GM12878 (cell line): ENCODE measurements at regions not wholly inside any gene's neighbourhood (a gene's known extent, or its start where the extent isn't known, plus 50 kb on each side); places are given as distances from the start of the nearest gene placed in this dataset.

Experiments used
- ATAC-seq: fragments of 200-7000 bp; cut with Tn5 transposase; 3 replicates; pipeline ENCODE4 v1.9.1; 2020; ENCODE audit warnings: mild to moderate bottlenecking, moderate library complexity
- BruUV-seq: library from RNA; stranded (reverse); fragments of 400-500 nt; replicated peaks from 2 replicates; lab custom pipeline; 2021; lab: Mats Ljungman, UMichigan
- CTCF ChIA-PET: fragments of 300-600 bp; sonication (Branson Sonifier 250); formaldehyde crosslinking; extraction: SDS; loops from one replicate; lab custom pipeline; 2021; ENCODE audit warnings: inconsistent platforms; lab: Yijun Ruan, JAX
- POLR2A ChIA-PET: fragments of 350-600 bp; formaldehyde crosslinking; extraction: SDS; loops from one replicate; lab custom pipeline; 2021; ENCODE audit warnings: inconsistent platforms; lab: Charles Lee
- RAD21 ChIA-PET: fragments of 300-600 bp; sonication (Branson Sonifier 250); formaldehyde crosslinking; loops from one replicate; lab custom pipeline; 2023; ENCODE audit warnings: antibody characterized with exemption; ENCODE audit not compliant: unreplicated experiment; lab: Charles Lee
- SMC1A ChIA-PET: fragments of 300-600 bp; sonication (Branson Sonifier 250); formaldehyde crosslinking; loops from one replicate; lab custom pipeline; 2023; ENCODE audit not compliant: unreplicated experiment, uncharacterized antibody; lab: Charles Lee
- DNase-seq: peaks from one replicate; pipeline ENCODE4 v3.0.0-alpha.2; 2011; ENCODE audit warnings: low read depth, low spot score
- FAIRE-seq: peaks from 3 replicates; lab custom pipeline; 2011; peaks lifted over from hg19 to GRCh38; lab: Jason Lieb, UNC
- H2AFZ ChIP-seq: 2 replicates; pipeline ENCODE4 v1.6.0; 2011; ENCODE audit warnings: low read depth, low read length, control low read depth; ENCODE audit not compliant: control insufficient read depth
- H3K27ac ChIP-seq: 2 replicates; pipeline ENCODE4 v1.5.1; 2011; ENCODE audit warnings: control low read depth; ENCODE audit not compliant: control insufficient read depth, insufficient read depth
- H3K27me3 ChIP-seq, 2 experiments: replicated peaks in 1 of 2; 2 replicates each; pipeline versions ENCODE4 v1.6.0 to v1.6.1; 2011; ENCODE audit warnings: low read length in 1 of 2; ENCODE audit not compliant: control insufficient read depth in 2 of 2, insufficient read depth in 2 of 2
- H3K36me3 ChIP-seq, 2 experiments: 2 replicates each; pipeline ENCODE4 v1.5.1; 2011; ENCODE audit warnings: low read length in 1 of 2; ENCODE audit not compliant: control insufficient read depth in 2 of 2, insufficient read depth in 2 of 2
- H3K4me1 ChIP-seq: 2 replicates; pipeline ENCODE4 v1.6.1; 2011; ENCODE audit warnings: mild to moderate bottlenecking, low read length, moderate library complexity, mixed read lengths; ENCODE audit not compliant: control insufficient read depth, insufficient read depth
- H3K4me2 ChIP-seq: 2 replicates; pipeline ENCODE4 v1.6.0; 2011; ENCODE audit warnings: control low read depth; ENCODE audit not compliant: control insufficient read depth, insufficient read depth
- H3K4me3 ChIP-seq: fragments of 200-600 bp; sonication (generic); 2 replicates; pipeline ENCODE4 v1.5.1; 2016
- H3K79me2 ChIP-seq: 2 replicates; pipeline ENCODE4 v1.6.0; 2011; ENCODE audit warnings: low read length; ENCODE audit not compliant: control insufficient read depth, insufficient read depth
- H3K9ac ChIP-seq: 2 replicates; pipeline ENCODE4 v1.8.0; 2011; ENCODE audit warnings: low read length, control low read depth, mixed read lengths; ENCODE audit not compliant: control insufficient read depth, insufficient read depth
- H3K9me3 ChIP-seq: replicated peaks from 3 replicates; pipeline ENCODE4 v1.5.1; 2011; ENCODE audit warnings: mild to moderate bottlenecking, low read length; ENCODE audit not compliant: control insufficient read depth, insufficient read depth
- H4K20me1 ChIP-seq: 2 replicates; pipeline ENCODE4 v1.6.0; 2011; ENCODE audit not compliant: control insufficient read depth, insufficient read depth
- ATF7 ChIP-seq: fragments of 450-650 bp; IDR thresholded peaks from 2 replicates; pipeline ENCODE4 v1.6.1; 2016; ENCODE audit warnings: low read depth, mild to moderate bottlenecking
- EP300 ChIP-seq, 2 experiments: fragments of 150-350 bp in 1 of 2; IDR thresholded peaks; 2 replicates each; pipeline ENCODE4 v1.6.1; 2011 to 2012; ENCODE audit warnings: low read depth in 2 of 2, low read length in 2 of 2, borderline replicate concordance in 1 of 2, improper control_type of control experiment in 1 of 2, inconsistent platforms in 1 of 2; ENCODE audit not compliant: control insufficient read depth in 1 of 2
- HCFC1 ChIP-seq: fragments of 150-350 bp; IDR thresholded peaks from 2 replicates; pipeline ENCODE4 v1.6.1; 2014; ENCODE audit warnings: low read length
- MEF2A ChIP-seq: IDR thresholded peaks from 2 replicates; pipeline ENCODE4 v1.6.1; 2011; ENCODE audit warnings: low read depth, mild to moderate bottlenecking, low read length, moderate library complexity; ENCODE audit not compliant: insufficient read depth
- SMARCA5 ChIP-seq: fragments of 450-650 bp; IDR thresholded peaks from 2 replicates; pipeline ENCODE4 v1.6.1; 2017; ENCODE audit warnings: mild to moderate bottlenecking
- ZNF622 ChIP-seq: fragments of 450-650 bp; IDR thresholded peaks from 2 replicates; pipeline ENCODE4 v1.6.1; 2017; ENCODE audit warnings: mild to moderate bottlenecking, inconsistent platforms
- WGBS: methylation state at CpG from one replicate; pipeline ENCODE4 v1.1.6; 2016; ENCODE audit warnings: low lambda C conversion rate; ENCODE audit not compliant: insufficient replicate concordance, insufficient coverage; ENCODE audit errors: missing lambda C conversion rate; 5-methylcytosine and 5-hydroxymethylcytosine counted together
- in situ Hi-C: fragments of 300-500 bp; cut with MboI; formaldehyde crosslinking; loops from 9 replicates; pipeline ENCODE4 v1.14.3; 2018; ENCODE audit warnings: mixed read lengths
- intact Hi-C: fragments of 100-400 bp; cut with micrococcal nuclease; formaldehyde crosslinking; loops from one replicate; pipeline ENCODE4 v1.14.2; 2022; ENCODE audit not compliant: unreplicated experiment

DNA sequence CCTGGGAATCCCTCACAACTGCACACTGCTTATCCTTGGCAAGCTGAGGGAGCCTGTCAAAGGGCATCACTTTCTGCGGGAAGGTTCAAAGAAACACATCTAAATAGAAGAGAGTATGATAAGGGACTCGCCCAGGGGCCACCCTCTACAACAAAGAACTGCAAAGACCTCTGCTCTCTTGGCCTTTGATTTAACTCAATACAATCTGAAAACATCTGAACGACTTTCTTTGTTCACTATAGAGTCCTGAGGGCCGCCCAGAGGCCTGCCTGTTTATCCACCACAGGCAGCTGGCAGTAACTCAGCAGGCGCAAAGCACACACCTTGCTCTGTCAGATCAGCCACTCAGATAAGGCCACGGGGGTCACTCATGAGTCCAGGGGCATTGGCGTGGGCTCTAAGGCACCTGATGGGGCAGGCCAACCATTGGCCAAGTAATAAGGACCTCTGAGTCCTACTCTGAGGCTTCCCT lies 139.3 kb downstream of the UNC5CL start:
- in situ Hi-C loops, result no loop called here
- 19% methylated on average over 7 of the region's 7 CpGs for WGBS
- ATAC-seq, result no peak
- no peak overlapping the region for H2AFZ ChIP-seq
- H3K4me2 ChIP-seq, result no peak overlapping the region
- H3K36me3 ChIP-seq, result no peaks in the 10 kb centered on the region
- ChIA-PET POLR2A (no interaction called here), SMC1A (no interaction called here), RAD21 (no interaction called here), CTCF (no interaction called here)
- H3K4me3 ChIP-seq, result no peak overlapping the region
- no peak for FAIRE-seq
- no TSS peak for BruUV-seq
- no peaks in the 10 kb centered on the region for H4K20me1 ChIP-seq
- H3K9ac ChIP-seq, result no peak overlapping the region
- H3K27me3 ChIP-seq, result peaks cover 0 to 8% of the 10 kb centered on the region in 2 experiments; a peak in 2 of 4 replicates
- H3K27ac ChIP-seq, result no peak overlapping the region
- DNase-seq, result no peak
- no peak for TF ChIP-seq ZNF622
- no peak for TF ChIP-seq EP300 (IDR thresholded peaks at IDR 0.05; ENCODE audit: borderline replicate concordance in 1 of 2, control insufficient read depth in 1 of 2, low read depth in 2 of 2, low read length in 2 of 2)
- no peak for TF ChIP-seq HCFC1
- TF ChIP-seq, all 136 proteins: peak for 0
- no peaks in the 10 kb centered on the region for H3K4me1 ChIP-seq
- H3K9me3 ChIP-seq, result no peaks in the 10 kb centered on the region
- no peaks in the 10 kb centered on the region for H3K79me2 ChIP-seq
- intact Hi-C loops, result no loop called here

DNA sequence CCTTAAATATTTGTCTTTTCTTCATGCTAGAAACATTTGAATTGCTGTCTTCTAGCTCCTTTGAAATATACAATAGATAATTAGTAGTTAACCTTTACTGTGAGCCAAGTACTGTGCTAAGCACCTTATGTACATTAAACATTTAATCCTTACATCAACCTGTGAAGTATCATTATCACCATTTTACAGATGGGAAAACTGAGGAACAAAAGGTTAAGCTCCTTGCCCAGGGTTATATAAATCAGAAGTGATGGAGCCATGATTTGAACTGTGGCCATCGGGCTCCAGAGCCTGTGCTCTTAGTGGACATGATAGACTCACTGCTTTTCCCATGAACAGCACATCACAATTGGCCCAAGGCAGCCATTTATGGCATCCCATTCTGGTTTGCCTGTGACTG lies 140.9 kb downstream of the UNC5CL start:
- Histone ChIP-seq H3K4me1 (no peaks in the 10 kb centered on the region), H3K79me2 (no peaks in the 10 kb centered on the region), H3K27me3 (peaks cover 0 to 5% of the 10 kb centered on the region in 2 experiments; a peak in 2 of 4 replicates), H4K20me1 (no peaks in the 10 kb centered on the region)
- intact Hi-C loops, result no loop called here
- CTCF ChIA-PET, result no interaction called here
- no peak for FAIRE-seq
- BruUV-seq, result no TSS peak
- TF ChIP-seq ATF7, result no peak
- TF ChIP-seq MEF2A, result no peak
- no peak for TF ChIP-seq SMARCA5
- TF ChIP-seq, all 136 proteins: peak for 0
- POLR2A ChIA-PET, result no interaction called here
- H3K9ac ChIP-seq, result no peak overlapping the region
- WGBS, result 0% methylated on average over 1 of the region's 1 CpG
- DNase-seq (no peak), ATAC-seq (no peak)
- H3K4me3 ChIP-seq, result no peak overlapping the region
- in situ Hi-C loops, result no loop called here
- H3K9me3 ChIP-seq, result no peaks in the 10 kb centered on the region
- no peaks in the 10 kb centered on the region for H3K36me3 ChIP-seq
- no peak overlapping the region for H3K4me2 ChIP-seq
- SMC1A ChIA-PET, result no interaction called here
- no peak overlapping the region for H2AFZ ChIP-seq
- RAD21 ChIA-PET, result interaction anchor here (0.6 kb wide), 1 partner anchor 204 kb away, joined by 3 read pairs; no protein-coding TSS in a partner anchor
- H3K27ac ChIP-seq, result no peak overlapping the region
